Endothelial cell (in vitro differentiated cells): ENCODE measurements at regions not wholly inside any gene's neighbourhood (a gene's known extent, or its start where the extent isn't known, plus 50 kb on each side); places are given as distances from the start of the nearest gene placed in this dataset.

Source experiments
- DNase-seq: peaks from one replicate; pipeline ENCODE4 v3.0.0; 2021; ENCODE audit warnings: low spot score
- H3K27ac Mint-ChIP-seq: one replicate; pipeline ENCODE4 v1.8.0; 2021; ENCODE audit warnings: mixed read lengths, inconsistent platforms; ENCODE audit not compliant: unreplicated experiment
- H3K27me3 Mint-ChIP-seq: one replicate; pipeline ENCODE4 v1.8.0; 2021; ENCODE audit warnings: mild to moderate bottlenecking, moderate library complexity, mixed read lengths, inconsistent platforms; ENCODE audit not compliant: unreplicated experiment
- H3K36me3 Mint-ChIP-seq: one replicate; pipeline ENCODE4 v1.8.0; 2021; ENCODE audit warnings: mild to moderate bottlenecking, low read depth, mixed read lengths, inconsistent platforms; ENCODE audit not compliant: unreplicated experiment
- H3K4me1 Mint-ChIP-seq: one replicate; pipeline ENCODE4 v1.8.0; 2021; ENCODE audit warnings: mild to moderate bottlenecking, mixed read lengths, inconsistent platforms; ENCODE audit not compliant: unreplicated experiment
- H3K4me3 Mint-ChIP-seq: one replicate; pipeline ENCODE4 v1.8.0; 2021; ENCODE audit warnings: mild to moderate bottlenecking, mixed read lengths, inconsistent platforms; ENCODE audit not compliant: unreplicated experiment
- H3K9me3 Mint-ChIP-seq: one replicate; pipeline ENCODE4 v1.8.0; 2021; ENCODE audit warnings: mixed read lengths, inconsistent platforms; ENCODE audit not compliant: unreplicated experiment
- TF ChIP-seq, protein P1 (sequence below): fragments of 200-600 bp; sonication (generic); IDR thresholded peaks from one replicate; pipeline ENCODE4 v1.5.0; 2021; ENCODE audit warnings: antibody characterized with exemption; ENCODE audit not compliant: unreplicated experiment

DNA sequence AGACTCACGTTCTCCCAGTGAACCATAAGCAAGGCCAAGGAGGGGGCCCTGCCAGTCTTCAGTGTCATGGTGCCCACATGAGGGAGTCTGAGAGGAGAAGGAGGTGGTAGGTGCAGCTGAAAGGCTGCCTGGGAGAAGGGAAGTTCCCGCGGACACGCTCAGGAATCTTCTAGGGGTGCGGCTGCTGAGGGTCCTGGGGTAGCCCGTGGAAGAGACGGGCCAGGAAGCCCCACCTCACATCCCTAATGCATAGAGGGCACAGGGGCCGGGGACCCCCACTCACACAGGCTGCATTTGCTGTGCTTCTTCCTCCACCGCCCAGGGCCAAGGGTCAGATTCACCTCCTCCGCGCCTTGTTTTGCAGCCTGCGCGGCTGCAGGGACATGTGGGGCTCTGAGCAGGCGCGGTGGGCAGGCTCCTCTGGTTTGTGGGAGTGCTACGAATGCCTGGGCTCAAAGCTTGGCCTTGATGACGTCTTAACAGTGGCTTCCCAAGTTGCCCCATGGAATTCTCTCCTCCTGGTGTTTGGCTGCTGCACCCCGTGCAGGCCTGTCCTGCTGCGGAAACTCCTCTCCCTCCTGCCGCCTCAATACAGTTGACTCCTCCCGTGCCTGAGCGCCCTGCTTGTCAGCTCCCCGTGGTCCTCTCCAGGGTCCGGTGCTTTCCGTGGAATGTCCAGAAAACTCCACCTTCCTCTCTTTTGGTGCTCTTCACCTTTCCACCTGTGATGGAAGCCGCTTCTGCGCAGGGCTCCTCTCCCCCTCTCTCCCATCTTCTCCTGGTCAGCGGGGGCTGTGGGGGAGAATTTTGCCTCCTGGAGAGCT is 95.7 kb downstream of the VAPA start:
- H3K4me1 Mint-ChIP-seq = peaks cover 2% of the 10 kb centered on the region
- H3K36me3 Mint-ChIP-seq = no peaks in the 10 kb centered on the region
- H3K4me3 Mint-ChIP-seq = no peak overlapping the region
- peaks cover 9% of the 10 kb centered on the region for H3K27me3 Mint-ChIP-seq
- TF ChIP-seq, protein P1, sequence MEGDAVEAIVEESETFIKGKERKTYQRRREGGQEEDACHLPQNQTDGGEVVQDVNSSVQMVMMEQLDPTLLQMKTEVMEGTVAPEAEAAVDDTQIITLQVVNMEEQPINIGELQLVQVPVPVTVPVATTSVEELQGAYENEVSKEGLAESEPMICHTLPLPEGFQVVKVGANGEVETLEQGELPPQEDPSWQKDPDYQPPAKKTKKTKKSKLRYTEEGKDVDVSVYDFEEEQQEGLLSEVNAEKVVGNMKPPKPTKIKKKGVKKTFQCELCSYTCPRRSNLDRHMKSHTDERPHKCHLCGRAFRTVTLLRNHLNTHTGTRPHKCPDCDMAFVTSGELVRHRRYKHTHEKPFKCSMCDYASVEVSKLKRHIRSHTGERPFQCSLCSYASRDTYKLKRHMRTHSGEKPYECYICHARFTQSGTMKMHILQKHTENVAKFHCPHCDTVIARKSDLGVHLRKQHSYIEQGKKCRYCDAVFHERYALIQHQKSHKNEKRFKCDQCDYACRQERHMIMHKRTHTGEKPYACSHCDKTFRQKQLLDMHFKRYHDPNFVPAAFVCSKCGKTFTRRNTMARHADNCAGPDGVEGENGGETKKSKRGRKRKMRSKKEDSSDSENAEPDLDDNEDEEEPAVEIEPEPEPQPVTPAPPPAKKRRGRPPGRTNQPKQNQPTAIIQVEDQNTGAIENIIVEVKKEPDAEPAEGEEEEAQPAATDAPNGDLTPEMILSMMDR = no peak
- H3K27ac Mint-ChIP-seq = no peak overlapping the region
- DNase-seq = no peak
- H3K9me3 Mint-ChIP-seq = no peaks in the 10 kb centered on the region

DNA sequence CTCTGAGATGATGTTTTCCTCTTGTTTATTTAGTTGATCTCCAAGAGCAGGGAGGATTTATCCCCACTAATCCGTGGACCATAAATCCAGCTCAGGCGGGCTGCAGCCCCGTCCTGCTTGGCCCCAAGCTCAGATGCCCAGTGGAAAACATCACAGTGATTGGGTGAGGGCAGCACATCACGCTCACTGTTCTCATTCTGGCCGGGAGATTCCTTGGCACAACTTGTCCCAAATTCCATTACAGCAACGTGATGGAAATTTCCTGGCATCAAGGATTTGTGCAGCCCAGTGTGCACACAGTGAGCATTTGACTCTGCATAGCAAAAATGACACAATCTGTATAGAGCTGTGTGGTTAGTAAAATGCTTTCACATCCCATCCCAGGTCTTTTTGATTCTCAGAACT is 96.8 kb downstream of the VAPA start:
- TF ChIP-seq, protein P1 = no peak
- Mint-ChIP-seq H3K9me3 (no peaks in the 10 kb centered on the region), H3K27me3 (peaks cover 9% of the 10 kb centered on the region), H3K4me3 (no peak overlapping the region), H3K36me3 (no peaks in the 10 kb centered on the region), H3K4me1 (peaks cover 2% of the 10 kb centered on the region), H3K27ac (no peak overlapping the region)
- no peak for DNase-seq

DNA sequence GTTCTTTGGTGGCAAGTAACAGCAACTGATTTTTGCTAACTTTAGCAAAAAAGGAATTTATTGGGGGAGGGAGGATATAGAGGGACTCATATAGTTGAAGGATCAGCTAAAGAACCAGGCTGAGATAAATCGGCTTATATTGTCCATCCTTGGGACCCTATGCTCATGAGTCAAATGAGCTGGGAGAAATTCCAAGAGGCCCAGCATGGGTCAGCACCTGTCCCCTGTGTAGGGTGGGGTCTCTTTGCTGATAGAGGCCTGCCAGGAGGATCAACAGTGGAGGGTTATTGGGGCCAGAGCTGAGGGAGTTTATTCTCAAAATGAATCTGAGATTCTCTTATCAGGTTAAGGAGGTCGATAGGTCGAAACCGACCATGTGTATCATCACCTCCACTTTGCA is 97.2 kb downstream of the VAPA start:
- no peak overlapping the region for H3K27ac Mint-ChIP-seq
- no peaks in the 10 kb centered on the region for H3K36me3 Mint-ChIP-seq
- H3K27me3 Mint-ChIP-seq = peaks cover 9% of the 10 kb centered on the region
- H3K4me1 Mint-ChIP-seq = peaks cover 3% of the 10 kb centered on the region
- H3K9me3 Mint-ChIP-seq = no peaks in the 10 kb centered on the region
- H3K4me3 Mint-ChIP-seq = no peak overlapping the region
- TF ChIP-seq, protein P1 = no peak
- no peak for DNase-seq

DNA sequence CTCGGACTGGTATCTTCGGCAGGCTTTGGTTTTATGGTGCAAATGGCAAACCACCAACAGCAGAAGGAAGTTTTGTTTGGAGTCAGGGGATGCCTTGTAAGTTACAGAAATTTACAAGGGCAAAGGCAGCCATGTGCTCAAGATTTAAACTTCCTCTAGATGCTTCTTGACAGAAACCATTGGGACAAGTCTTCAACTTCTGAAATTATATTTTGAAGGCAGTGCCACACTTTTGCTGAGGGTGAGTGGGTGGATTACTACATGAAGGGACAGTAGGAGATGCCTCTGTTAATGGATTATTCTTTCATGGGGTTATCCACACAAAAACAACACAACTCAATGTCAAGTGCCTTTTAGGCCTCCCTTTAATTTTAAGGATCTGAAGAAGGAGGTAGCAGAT is 97.9 kb downstream of the VAPA start:
- Mint-ChIP-seq H3K9me3 (no peaks in the 10 kb centered on the region), H3K27ac (no peak overlapping the region), H3K4me1 (peaks cover 8% of the 10 kb centered on the region), H3K36me3 (no peaks in the 10 kb centered on the region), H3K4me3 (no peak overlapping the region), H3K27me3 (peaks cover 9% of the 10 kb centered on the region)
- TF ChIP-seq, protein P1 = no peak
- no peak for DNase-seq

DNA sequence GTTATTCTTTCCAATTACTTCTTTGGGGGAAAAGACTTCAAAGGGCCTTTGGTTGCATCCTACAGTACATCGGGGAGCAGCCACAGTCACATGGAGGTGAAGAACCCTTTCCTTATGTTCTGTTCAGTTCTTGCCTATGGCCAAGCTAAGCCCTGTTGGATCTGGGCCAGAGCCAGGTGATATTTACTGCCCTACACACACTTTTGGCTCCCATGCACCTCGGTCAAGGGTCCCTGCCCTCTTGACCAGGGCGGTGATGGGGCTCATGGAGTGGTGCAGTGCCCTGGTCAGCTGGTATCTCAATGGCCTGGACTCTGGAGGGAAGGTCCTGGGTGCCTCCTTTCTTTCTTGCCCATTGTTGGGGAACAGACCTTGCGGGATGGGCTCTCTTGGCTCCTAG is 98.7 kb downstream of the VAPA start:
- Mint-ChIP-seq H3K9me3 (no peaks in the 10 kb centered on the region), H3K4me3 (no peak overlapping the region), H3K4me1 (peaks cover 8% of the 10 kb centered on the region), H3K27me3 (peaks cover 9% of the 10 kb centered on the region), H3K36me3 (no peaks in the 10 kb centered on the region), H3K27ac (no peak overlapping the region)
- DNase-seq = no peak
- TF ChIP-seq, protein P1 = no peak
